HG03139 (cell line): ENCODE measurements at regions not wholly inside any gene's neighbourhood (a gene's known extent, or its start where the extent isn't known, plus 50 kb on each side); places are given as distances from the start of the nearest gene placed in this dataset.
"Not testable (repeated sequence)": the region's sequence is repeated elsewhere in the genome, so short reads cannot be mapped to it uniquely, and the experiment has no call there.

Source experiments
- ATAC-seq: cut with Tn5 transposase; IDR thresholded peaks from one replicate; pipeline ENCODE4 v1.9.1; 2021; ENCODE audit not compliant: unreplicated experiment

GRCh38 chr20:48007351-48007750, 222.1 kb upstream of the SULF2 start:
- no peak for ATAC-seq

GRCh38 chr20:48006036-48006833, 221.0 kb upstream of the SULF2 start:
- ATAC-seq, result no peak

- ATAC-seq, result no peak
Observed at GRCh38 chr20:48003021-48003420, 217.7 kb upstream of the SULF2 start.

- peak; percentile 70 for ATAC-seq
Observed at GRCh38 chr20:48002517-48002970, 217.3 kb upstream of the SULF2 start.

GRCh38 chr20:47999166-47999565, 213.9 kb upstream of the SULF2 start:
- no peak for ATAC-seq

- ATAC-seq, result no peak
Observed at GRCh38 chr20:47998736-47999135, 213.5 kb upstream of the SULF2 start.

GRCh38 chr20:47995661-47996060, 210.4 kb upstream of the SULF2 start:
- no peak for ATAC-seq

- ATAC-seq, result no peak
Observed at GRCh38 chr20:47993817-47994216, 208.5 kb upstream of the SULF2 start.

- no peak for ATAC-seq
Observed at GRCh38 chr20:47993035-47993755, 207.9 kb upstream of the SULF2 start.

GRCh38 chr20:47991875-47992488, 206.7 kb upstream of the SULF2 start:
- no peak for ATAC-seq

GRCh38 chr20:47990507-47991150, 205.3 kb upstream of the SULF2 start:
- ATAC-seq, result no peak

- no peak for ATAC-seq
Observed at GRCh38 chr20:47989957-47990356, 204.7 kb upstream of the SULF2 start.

GRCh38 chr20:47988676-47989075, 203.4 kb upstream of the SULF2 start:
- no peak for ATAC-seq

- ATAC-seq, result no peak
Observed at GRCh38 chr20:47985092-47985850, 200.0 kb upstream of the SULF2 start.

GRCh38 chr20:47984437-47984836, 199.2 kb upstream of the SULF2 start:
- ATAC-seq, result no peak

GRCh38 chr20:47983642-47984041, 198.4 kb upstream of the SULF2 start:
- ATAC-seq, result not testable (repeated sequence)

- no peak for ATAC-seq
Observed at GRCh38 chr20:47982574-47983360, 197.5 kb upstream of the SULF2 start.

- ATAC-seq, result no peak
Observed at GRCh38 chr20:47981222-47981621, 195.9 kb upstream of the SULF2 start.

- ATAC-seq, result no peak
Observed at GRCh38 chr20:47980336-47981177, 195.3 kb upstream of the SULF2 start.
